Stomach (tissue), 4 donors: ENCODE measurements at regions not wholly inside any gene's neighbourhood (a gene's known extent, or its start where the extent isn't known, plus 50 kb on each side); places are given as distances from the start of the nearest gene placed in this dataset.

ENCODE experiments used
- CTCF ChIP-seq, 7 experiments: fragments of 450-650 bp in 4 of 7; fragments of 200-600 bp in 3 of 7; sonication (generic) in 3 of 7; IDR thresholded peaks; one replicate each; pipeline ENCODE4 v1.5.1; 2016 to 2019; ENCODE audit warnings: antibody characterized with exemption in 7 of 7, control low read depth in 2 of 7, mild to moderate bottlenecking in 1 of 7
- EP300 ChIP-seq: sonication (generic); formaldehyde crosslinking; IDR thresholded peaks from one replicate; pipeline ENCODE4 v1.6.1; 2017; ENCODE audit warnings: antibody characterized with exemption
- POLR2A ChIP-seq, 4 donors: fragments of 450-650 bp; IDR thresholded peaks; one replicate each; pipeline ENCODE4 v1.6.1; 2016; ENCODE audit warnings: antibody characterized with exemption in 4 of 4, control low read depth in 2 of 4, mild to moderate bottlenecking in 1 of 4, moderate library complexity in 1 of 4

- TF ChIP-seq CTCF (IDR thresholded peaks at IDR 0.05) (no peak), POLR2A (IDR thresholded peaks at IDR 0.05) (no peak), EP300 (no peak)
These were observed 224.7 kb downstream of the ANTXR2 start for GRCh38 chr4:79848329-79848728.
